ENCODE measurements at regions not wholly inside any gene's neighbourhood (a gene's known extent, or its start where the extent isn't known, plus 50 kb on each side); places are given as distances from the start of the nearest gene placed in this dataset.

GRCh38 chr20:40610730-40611129 is 78.3 kb downstream of the MAFB start:
- CTCF ChIA-PET: no interaction called here
- no peaks in the 10 kb centered on the region for H3K36me3 Mint-ChIP-seq (ENCODE audit: low read depth)
- POLR2A ChIA-PET: no interaction called here
- ATAC-seq: no peak
- no peak overlapping the region for H3K27ac Mint-ChIP-seq
- H3K27me3 Mint-ChIP-seq: peaks cover 6% of the 10 kb centered on the region
- intact Hi-C loops (cut with micrococcal nuclease): no loop called here
- DNase-seq: no peak
- TF ChIP-seq CTCF (IDR thresholded peaks at IDR 0.05): no peak
- no peak overlapping the region for H3K4me3 Mint-ChIP-seq
- H3K4me1 Mint-ChIP-seq (ENCODE audit: low read depth): no peaks in the 10 kb centered on the region
- no peaks in the 10 kb centered on the region for H3K9me3 Mint-ChIP-seq

- H3K9me3 Mint-ChIP-seq: no peaks in the 10 kb centered on the region
- no peaks in the 10 kb centered on the region for H3K4me1 Mint-ChIP-seq (ENCODE audit: low read depth)
- no peak overlapping the region for H3K27ac Mint-ChIP-seq
- no peaks in the 10 kb centered on the region for H3K36me3 Mint-ChIP-seq (ENCODE audit: low read depth)
- H3K4me3 Mint-ChIP-seq: no peak overlapping the region
- H3K27me3 Mint-ChIP-seq: peaks cover 6% of the 10 kb centered on the region
- ATAC-seq: no peak
- ChIA-PET CTCF (no interaction called here), POLR2A (no interaction called here)
- intact Hi-C loops (cut with micrococcal nuclease): no loop called here
- no peak for TF ChIP-seq CTCF (IDR thresholded peaks at IDR 0.05)
- no peak for DNase-seq
Observed at GRCh38 chr20:40607927-40608326, 81.1 kb downstream of the MAFB start.

- no peak for TF ChIP-seq CTCF (IDR thresholded peaks at IDR 0.05)
- H3K27me3 Mint-ChIP-seq: peaks cover 6% of the 10 kb centered on the region
- CTCF ChIA-PET: no interaction called here
- H3K4me3 Mint-ChIP-seq: no peak overlapping the region
- no peaks in the 10 kb centered on the region for H3K36me3 Mint-ChIP-seq (ENCODE audit: low read depth)
- DNase-seq: no peak
- POLR2A ChIA-PET: interaction anchor here (0.7 kb wide), 1 partner anchor 35 kb away, joined by 3 read pairs; no protein-coding TSS in a partner anchor
- H3K27ac Mint-ChIP-seq: no peak overlapping the region
- H3K9me3 Mint-ChIP-seq: no peaks in the 10 kb centered on the region
- no peaks in the 10 kb centered on the region for H3K4me1 Mint-ChIP-seq (ENCODE audit: low read depth)
- no peak for ATAC-seq
- intact Hi-C loops (cut with micrococcal nuclease): no loop called here
Observed at GRCh38 chr20:40606660-40607059, 82.4 kb downstream of the MAFB start.

GRCh38 chr20:40606237-40606636 is 82.8 kb downstream of the MAFB start:
- POLR2A ChIA-PET: interaction anchor here (0.7 kb wide), 1 partner anchor 35 kb away, joined by 3 read pairs; no protein-coding TSS in a partner anchor
- intact Hi-C loops (cut with micrococcal nuclease): no loop called here
- H3K4me1 Mint-ChIP-seq (ENCODE audit: low read depth): no peaks in the 10 kb centered on the region
- peaks cover 6% of the 10 kb centered on the region for H3K27me3 Mint-ChIP-seq
- H3K9me3 Mint-ChIP-seq: no peaks in the 10 kb centered on the region
- no peaks in the 10 kb centered on the region for H3K36me3 Mint-ChIP-seq (ENCODE audit: low read depth)
- no peak overlapping the region for H3K27ac Mint-ChIP-seq
- ATAC-seq: no peak
- no peak for TF ChIP-seq CTCF (IDR thresholded peaks at IDR 0.05)
- CTCF ChIA-PET: no interaction called here
- no peak for DNase-seq
- H3K4me3 Mint-ChIP-seq: no peak overlapping the region

GRCh38 chr20:40604416-40604815 is 84.6 kb downstream of the MAFB start:
- Mint-ChIP-seq H3K27ac (no peak overlapping the region), H3K4me1 (ENCODE audit: low read depth) (no peaks in the 10 kb centered on the region), H3K36me3 (ENCODE audit: low read depth) (no peaks in the 10 kb centered on the region), H3K27me3 (peaks cover 6% of the 10 kb centered on the region), H3K4me3 (no peak overlapping the region), H3K9me3 (no peaks in the 10 kb centered on the region)
- ChIA-PET POLR2A (no interaction called here), CTCF (no interaction called here)
- no peak for TF ChIP-seq CTCF (IDR thresholded peaks at IDR 0.05)
- no peak for ATAC-seq
- no peak for DNase-seq
- intact Hi-C loops (cut with micrococcal nuclease): no loop called here

Measured in activated CD8-positive, alpha-beta T cell treated with anti-CD3 and anti-CD28 coated beads for 36 hours (primary cell).